SK-N-MC (cell line): ENCODE measurements at regions not wholly inside any gene's neighbourhood (a gene's known extent, or its start where the extent isn't known, plus 50 kb on each side); places are given as distances from the start of the nearest gene placed in this dataset.

Source experiments
- DNase-seq: peaks from one replicate; pipeline ENCODE4 v3.0.0-alpha.2; 2011; ENCODE audit warnings: low read depth, low spot score
- H3K27ac ChIP-seq: fragments of 200-600 bp; sonication (generic); 2 replicates; pipeline ENCODE4 v1.5.1; 2016; ENCODE audit warnings: mixed run types
- H3K36me3 ChIP-seq: fragments of 200-600 bp; sonication (generic); 2 replicates; pipeline ENCODE4 v1.6.1; 2017; ENCODE audit warnings: antibody characterized with exemption, low read length, mixed read lengths; ENCODE audit not compliant: insufficient read depth
- H3K4me3 ChIP-seq: fragments of 200-600 bp; sonication (generic); 2 replicates; pipeline ENCODE4 v1.5.1; 2016
- H3K9ac ChIP-seq: fragments of 200-600 bp; sonication (generic); 2 replicates; pipeline ENCODE4 v1.8.0; 2017; ENCODE audit warnings: mixed run types, mixed read lengths; ENCODE audit not compliant: insufficient read length
- H3K9me3 ChIP-seq: fragments of 200-600 bp; sonication (generic); 2 replicates; pipeline ENCODE4 v1.6.1; 2017; ENCODE audit warnings: low read depth, mild to moderate bottlenecking, antibody characterized with exemption, low read length, moderate library complexity, mixed read lengths
- EZH2 ChIP-seq: fragments of 200-600 bp; sonication (generic); IDR thresholded peaks from one replicate; pipeline ENCODE4 v1.6.1; 2017; ENCODE audit warnings: antibody characterized with exemption
- FOXP2 ChIP-seq: optimal IDR thresholded peaks from 2 replicates; pipeline ENCODE3; 2011; ENCODE audit warnings: mild to moderate bottlenecking, moderate library complexity; ENCODE audit not compliant: insufficient read depth; ENCODE audit errors: extremely low read length, control extremely low read depth
- POLR2AphosphoS5 ChIP-seq: IDR thresholded peaks from 2 replicates; pipeline ENCODE4 v1.6.1; 2012; ENCODE audit warnings: mild to moderate bottlenecking, low read depth, low read length, borderline replicate concordance

DNA sequence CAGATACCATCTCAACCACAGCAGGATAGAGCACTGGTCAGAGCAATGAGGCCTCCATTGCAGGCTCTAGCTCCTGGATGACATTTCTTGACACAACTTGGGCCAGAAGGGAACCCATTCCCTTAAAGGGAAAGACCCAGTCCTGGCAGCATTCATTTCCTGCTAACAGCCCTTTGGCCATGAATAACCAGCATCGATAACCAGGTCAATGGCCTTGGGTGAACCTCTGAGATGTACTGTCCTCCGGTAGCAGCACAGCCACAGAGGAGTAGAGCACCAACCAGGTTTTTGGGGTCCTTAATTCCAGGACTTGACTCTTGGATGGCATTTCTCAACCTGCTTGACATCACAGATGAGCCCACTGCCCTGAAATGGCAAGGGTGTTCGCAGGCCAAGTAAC lies 71.2 kb upstream of the FKBP1C start:
- Histone ChIP-seq H3K4me3 (no peak overlapping the region), H3K36me3 (no peaks in the 10 kb centered on the region), H3K27ac (no peak overlapping the region), H3K9ac (no peak overlapping the region), H3K9me3 (no peaks in the 10 kb centered on the region)
- no peak for TF ChIP-seq POLR2AphosphoS5
- no peak for TF ChIP-seq FOXP2
- TF ChIP-seq EZH2 = no peak
- DNase-seq = no peak

DNA sequence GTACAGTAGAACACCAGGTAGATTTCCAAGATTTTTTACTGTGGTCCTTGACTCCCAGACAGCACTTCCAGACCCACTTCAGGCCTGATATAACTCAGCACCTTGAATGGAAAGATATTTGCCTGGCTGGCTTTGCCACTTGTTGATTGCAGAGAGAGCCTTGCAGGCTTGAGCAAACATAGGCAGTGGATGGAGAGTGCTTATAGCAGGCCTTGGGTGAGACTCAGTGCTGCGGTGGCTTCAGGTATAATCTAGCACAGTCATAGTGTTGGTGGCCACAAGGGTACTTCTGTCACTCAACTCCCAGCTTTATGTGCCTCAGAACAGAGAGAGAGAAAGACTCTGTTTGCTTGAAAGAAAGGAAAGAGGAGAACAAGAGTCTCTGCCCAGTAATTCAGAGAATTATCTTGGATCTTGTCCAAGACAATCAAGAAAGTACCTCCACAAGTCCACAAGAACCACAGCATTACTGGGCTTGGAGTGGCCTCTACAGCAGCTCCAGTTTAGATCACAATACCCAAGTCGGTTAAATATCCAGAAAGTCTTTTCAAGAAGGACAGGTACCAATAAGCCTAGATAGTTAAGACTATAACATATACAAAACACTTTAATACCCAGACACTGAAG lies 70.5 kb upstream of the FKBP1C start:
- H3K27ac ChIP-seq = no peak overlapping the region
- no peak for DNase-seq
- H3K9me3 ChIP-seq = no peaks in the 10 kb centered on the region
- TF ChIP-seq EZH2 (no peak), POLR2AphosphoS5 (no peak)
- H3K36me3 ChIP-seq = no peaks in the 10 kb centered on the region
- no peak overlapping the region for H3K4me3 ChIP-seq
- H3K9ac ChIP-seq = no peak overlapping the region

DNA sequence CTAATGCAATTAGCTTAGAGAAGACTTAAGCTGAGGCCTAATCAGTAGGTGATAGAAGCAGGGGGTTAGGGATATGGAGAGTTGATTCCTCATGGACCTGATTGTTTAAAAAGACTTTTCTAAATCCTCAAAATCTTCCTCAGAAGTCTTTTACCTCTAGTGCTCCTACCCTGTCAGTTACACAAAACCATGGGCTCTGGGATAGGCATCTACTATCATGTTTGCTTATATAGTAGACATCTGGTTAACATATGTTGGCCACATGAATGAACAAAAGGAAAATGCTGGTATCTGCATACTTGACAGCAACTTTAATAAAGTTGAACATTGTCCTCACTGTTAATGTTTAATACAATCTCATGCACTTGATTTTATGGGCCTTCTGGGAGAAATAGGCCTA lies 61.5 kb upstream of the FKBP1C start:
- DNase-seq = no peak
- Histone ChIP-seq H3K9ac (no peak overlapping the region), H3K36me3 (no peaks in the 10 kb centered on the region), H3K27ac (no peak overlapping the region), H3K4me3 (no peak overlapping the region), H3K9me3 (no peaks in the 10 kb centered on the region)
- TF ChIP-seq POLR2AphosphoS5 (no peak), EZH2 (no peak), FOXP2 (no peak)

DNA sequence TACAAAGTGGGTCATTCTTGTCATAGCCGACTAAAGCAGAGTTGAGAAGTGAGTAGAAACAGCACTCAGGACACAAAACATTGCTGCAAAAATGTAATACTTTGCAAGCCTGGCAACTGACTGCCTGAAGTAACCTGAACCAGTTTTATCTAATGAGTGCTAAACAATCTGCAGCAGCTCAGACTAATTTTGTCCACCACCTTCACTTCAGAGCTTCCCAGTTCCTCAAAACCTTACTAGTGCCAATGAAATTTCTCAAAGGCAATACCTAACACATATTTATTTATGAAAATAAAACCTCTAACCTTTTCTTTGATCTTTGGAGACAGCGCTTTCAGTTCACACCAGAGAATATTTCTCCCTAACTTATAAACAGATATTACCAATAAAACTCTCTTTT lies 56.7 kb upstream of the FKBP1C start:
- DNase-seq = no peak
- Histone ChIP-seq H3K4me3 (no peak overlapping the region), H3K9ac (no peak overlapping the region), H3K36me3 (no peaks in the 10 kb centered on the region), H3K9me3 (no peaks in the 10 kb centered on the region), H3K27ac (no peak overlapping the region)
- no peak for TF ChIP-seq EZH2
- TF ChIP-seq POLR2AphosphoS5 = no peak
- no peak for TF ChIP-seq FOXP2
